ENCODE measurements at regions not wholly inside any gene's neighbourhood (a gene's known extent, or its start where the extent isn't known, plus 50 kb on each side); places are given as distances from the start of the nearest gene placed in this dataset.

DNA sequence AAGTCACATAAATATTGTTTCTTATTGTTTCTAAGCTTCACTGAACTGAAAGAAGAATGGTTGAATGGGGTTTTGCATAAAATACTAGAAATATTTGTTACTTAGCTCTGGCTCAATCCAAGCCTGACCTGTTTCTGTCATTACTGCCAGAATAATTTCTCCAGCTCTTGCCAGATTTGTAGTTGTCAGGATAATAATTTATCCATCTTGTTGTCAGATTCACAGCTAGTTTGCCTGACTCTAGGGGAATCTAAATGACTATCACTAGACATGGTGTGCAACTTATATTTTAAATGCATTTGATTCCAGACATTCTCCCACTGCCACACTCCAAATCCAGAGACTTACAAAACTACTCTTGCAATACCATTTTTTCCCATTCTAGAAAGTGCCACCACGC, 422.7 kb downstream of the ZSWIM6 start:
- TF ChIP-seq, protein P1, sequence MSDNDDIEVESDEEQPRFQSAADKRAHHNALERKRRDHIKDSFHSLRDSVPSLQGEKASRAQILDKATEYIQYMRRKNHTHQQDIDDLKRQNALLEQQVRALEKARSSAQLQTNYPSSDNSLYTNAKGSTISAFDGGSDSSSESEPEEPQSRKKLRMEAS (IDR thresholded peaks at IDR 0.05; ENCODE audit: low read depth): no peak
- TF ChIP-seq MEF2A (IDR thresholded peaks at IDR 0.05; ENCODE audit: borderline replicate concordance, low read depth) (no peak), EP300 (IDR thresholded peaks at IDR 0.05; ENCODE audit: borderline replicate concordance in 1 of 2, low read depth in 1 of 2, low read length in 1 of 2) (no peak)
- TF ChIP-seq, protein P2, sequence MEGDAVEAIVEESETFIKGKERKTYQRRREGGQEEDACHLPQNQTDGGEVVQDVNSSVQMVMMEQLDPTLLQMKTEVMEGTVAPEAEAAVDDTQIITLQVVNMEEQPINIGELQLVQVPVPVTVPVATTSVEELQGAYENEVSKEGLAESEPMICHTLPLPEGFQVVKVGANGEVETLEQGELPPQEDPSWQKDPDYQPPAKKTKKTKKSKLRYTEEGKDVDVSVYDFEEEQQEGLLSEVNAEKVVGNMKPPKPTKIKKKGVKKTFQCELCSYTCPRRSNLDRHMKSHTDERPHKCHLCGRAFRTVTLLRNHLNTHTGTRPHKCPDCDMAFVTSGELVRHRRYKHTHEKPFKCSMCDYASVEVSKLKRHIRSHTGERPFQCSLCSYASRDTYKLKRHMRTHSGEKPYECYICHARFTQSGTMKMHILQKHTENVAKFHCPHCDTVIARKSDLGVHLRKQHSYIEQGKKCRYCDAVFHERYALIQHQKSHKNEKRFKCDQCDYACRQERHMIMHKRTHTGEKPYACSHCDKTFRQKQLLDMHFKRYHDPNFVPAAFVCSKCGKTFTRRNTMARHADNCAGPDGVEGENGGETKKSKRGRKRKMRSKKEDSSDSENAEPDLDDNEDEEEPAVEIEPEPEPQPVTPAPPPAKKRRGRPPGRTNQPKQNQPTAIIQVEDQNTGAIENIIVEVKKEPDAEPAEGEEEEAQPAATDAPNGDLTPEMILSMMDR (IDR thresholded peaks at IDR 0.05): no peak
